ENCODE measurements at regions not wholly inside any gene's neighbourhood (a gene's known extent, or its start where the extent isn't known, plus 50 kb on each side); places are given as distances from the start of the nearest gene placed in this dataset.

GRCh38 chr7:116324582-116324981 is 114.2 kb downstream of the TES start:
- DNase-seq, result no peak
- no peak for FAIRE-seq
- Histone ChIP-seq H3K27me3 (ENCODE audit: control insufficient read depth in 3 of 3, insufficient read depth in 3 of 3, low read length in 3 of 3) (no peaks in the 10 kb centered on the region), H3K27ac (ENCODE audit: low read depth in 1 of 3, low read length in 2 of 3) (no peak overlapping the region), H3K9me3 (ENCODE audit: control insufficient read depth in 2 of 2, insufficient read depth in 1 of 2, low read depth in 1 of 2, low read length in 1 of 2) (peaks cover 0 to under 1% of the 10 kb centered on the region in 2 donors), H3K4me1 (ENCODE audit: control insufficient read depth in 3 of 3, insufficient read depth in 2 of 3, low read depth in 1 of 3, low read length in 2 of 3) (no peaks in the 10 kb centered on the region), H3K4me3 (ENCODE audit: low read depth in 1 of 3, low read length in 3 of 3) (no peak overlapping the region), H3K36me3 (ENCODE audit: control insufficient read depth in 3 of 3, insufficient read depth in 2 of 3, low read depth in 1 of 3, low read length in 3 of 3) (no peaks in the 10 kb centered on the region)
- WGBS, 3 donors, result 74 to 95% (median 85%) methylated on average over 2 of the region's 2 CpGs

- Histone ChIP-seq H3K9me3 (ENCODE audit: control insufficient read depth in 2 of 2, insufficient read depth in 1 of 2, low read depth in 1 of 2, low read length in 1 of 2) (no peaks in the 10 kb centered on the region), H3K4me1 (ENCODE audit: control insufficient read depth in 3 of 3, insufficient read depth in 2 of 3, low read depth in 1 of 3, low read length in 2 of 3) (no peaks in the 10 kb centered on the region), H3K36me3 (ENCODE audit: control insufficient read depth in 3 of 3, insufficient read depth in 2 of 3, low read depth in 1 of 3, low read length in 3 of 3) (no peaks in the 10 kb centered on the region), H3K4me3 (ENCODE audit: low read depth in 1 of 3, low read length in 3 of 3) (no peak overlapping the region), H3K27me3 (ENCODE audit: control insufficient read depth in 3 of 3, insufficient read depth in 3 of 3, low read length in 3 of 3) (no peaks in the 10 kb centered on the region), H3K27ac (ENCODE audit: low read depth in 1 of 3, low read length in 2 of 3) (no peak overlapping the region)
- no peak for DNase-seq
- 87 to 94% (median 91%) methylated on average over 3 of the region's 3 CpGs for WGBS, 3 donors
- no peak for FAIRE-seq
Measured at GRCh38 chr7:116325517-116325916, 115.2 kb downstream of the TES start.

- no peak overlapping the region for H3K27ac ChIP-seq (ENCODE audit: low read depth in 1 of 3, low read length in 2 of 3)
- 89 to 95% (median 92%) methylated on average over 4 of the region's 4 CpGs for WGBS, 3 donors
- DNase-seq (no peak), FAIRE-seq (no peak)
- no peaks in the 10 kb centered on the region for H3K27me3 ChIP-seq (ENCODE audit: control insufficient read depth in 3 of 3, insufficient read depth in 3 of 3, low read length in 3 of 3)
- no peaks in the 10 kb centered on the region for H3K4me1 ChIP-seq (ENCODE audit: control insufficient read depth in 3 of 3, insufficient read depth in 2 of 3, low read depth in 1 of 3, low read length in 2 of 3)
- H3K36me3 ChIP-seq (ENCODE audit: control insufficient read depth in 3 of 3, insufficient read depth in 2 of 3, low read depth in 1 of 3, low read length in 3 of 3), result no peaks in the 10 kb centered on the region
- no peak overlapping the region for H3K4me3 ChIP-seq (ENCODE audit: low read depth in 1 of 3, low read length in 3 of 3)
- H3K9me3 ChIP-seq (ENCODE audit: control insufficient read depth in 2 of 2, insufficient read depth in 1 of 2, low read depth in 1 of 2, low read length in 1 of 2), result peaks cover 0 to 3% of the 10 kb centered on the region in 2 donors
Measured at GRCh38 chr7:116327135-116327534, 116.8 kb downstream of the TES start.

GRCh38 chr7:116327752-116328151 is 117.4 kb downstream of the TES start:
- FAIRE-seq (no peak), DNase-seq (no peak)
- Histone ChIP-seq H3K27me3 (ENCODE audit: control insufficient read depth in 3 of 3, insufficient read depth in 3 of 3, low read length in 3 of 3) (no peaks in the 10 kb centered on the region), H3K36me3 (ENCODE audit: control insufficient read depth in 3 of 3, insufficient read depth in 2 of 3, low read depth in 1 of 3, low read length in 3 of 3) (no peaks in the 10 kb centered on the region), H3K4me1 (ENCODE audit: control insufficient read depth in 3 of 3, insufficient read depth in 2 of 3, low read depth in 1 of 3, low read length in 2 of 3) (no peaks in the 10 kb centered on the region), H3K9me3 (ENCODE audit: control insufficient read depth in 2 of 2, insufficient read depth in 1 of 2, low read depth in 1 of 2, low read length in 1 of 2) (peaks cover 0 to 3% of the 10 kb centered on the region in 2 donors), H3K27ac (ENCODE audit: low read depth in 1 of 3, low read length in 2 of 3) (peak overlapping the region in 1 of 3 donors; percentile 45), H3K4me3 (ENCODE audit: low read depth in 1 of 3, low read length in 3 of 3) (no peak overlapping the region)
- WGBS, 3 donors, result 80 to 90% (median 89%) methylated on average over 7 of the region's 7 CpGs

GRCh38 chr7:116328161-116328560 is 117.8 kb downstream of the TES start:
- Histone ChIP-seq H3K4me1 (ENCODE audit: control insufficient read depth in 3 of 3, insufficient read depth in 2 of 3, low read depth in 1 of 3, low read length in 2 of 3) (no peaks in the 10 kb centered on the region), H3K9me3 (ENCODE audit: control insufficient read depth in 2 of 2, insufficient read depth in 1 of 2, low read depth in 1 of 2, low read length in 1 of 2) (peaks cover 0 to 3% of the 10 kb centered on the region in 2 donors), H3K36me3 (ENCODE audit: control insufficient read depth in 3 of 3, insufficient read depth in 2 of 3, low read depth in 1 of 3, low read length in 3 of 3) (no peaks in the 10 kb centered on the region), H3K4me3 (ENCODE audit: low read depth in 1 of 3, low read length in 3 of 3) (no peak overlapping the region), H3K27ac (ENCODE audit: low read depth in 1 of 3, low read length in 2 of 3) (peak overlapping the region in 1 of 3 donors; percentile 45), H3K27me3 (ENCODE audit: control insufficient read depth in 3 of 3, insufficient read depth in 3 of 3, low read length in 3 of 3) (no peaks in the 10 kb centered on the region)
- 60 to 88% (median 81%) methylated on average over 1 of the region's 1 CpG for WGBS, 3 donors
- FAIRE-seq, result no peak
- DNase-seq, result no peak

- 74 to 94% (median 84%) methylated on average over 1 of the region's 1 CpG for WGBS, 3 donors
- FAIRE-seq (no peak), DNase-seq (no peak)
- no peak overlapping the region for H3K27ac ChIP-seq (ENCODE audit: low read depth in 1 of 3, low read length in 2 of 3)
- no peaks in the 10 kb centered on the region for H3K27me3 ChIP-seq (ENCODE audit: control insufficient read depth in 3 of 3, insufficient read depth in 3 of 3, low read length in 3 of 3)
- H3K9me3 ChIP-seq (ENCODE audit: control insufficient read depth in 2 of 2, insufficient read depth in 1 of 2, low read depth in 1 of 2, low read length in 1 of 2), result peaks cover 0 to 3% of the 10 kb centered on the region in 2 donors
- H3K4me1 ChIP-seq (ENCODE audit: control insufficient read depth in 3 of 3, insufficient read depth in 2 of 3, low read depth in 1 of 3, low read length in 2 of 3), result no peaks in the 10 kb centered on the region
- H3K4me3 ChIP-seq (ENCODE audit: low read depth in 1 of 3, low read length in 3 of 3), result no peak overlapping the region
- H3K36me3 ChIP-seq (ENCODE audit: control insufficient read depth in 3 of 3, insufficient read depth in 2 of 3, low read depth in 1 of 3, low read length in 3 of 3), result no peaks in the 10 kb centered on the region
Measured at GRCh38 chr7:116329686-116330503, 119.6 kb downstream of the TES start.

GRCh38 chr7:116331020-116331419 is 120.7 kb downstream of the TES start:
- no peak for FAIRE-seq
- H3K36me3 ChIP-seq (ENCODE audit: control insufficient read depth in 3 of 3, insufficient read depth in 2 of 3, low read depth in 1 of 3, low read length in 3 of 3), result no peaks in the 10 kb centered on the region

GRCh38 chr7:116332766-116333165 is 122.4 kb downstream of the TES start:
- peaks cover 0 to 3% of the 10 kb centered on the region in 2 donors for H3K9me3 ChIP-seq (ENCODE audit: control insufficient read depth in 2 of 2, insufficient read depth in 1 of 2, low read depth in 1 of 2, low read length in 1 of 2)
- no peaks in the 10 kb centered on the region for H3K27me3 ChIP-seq (ENCODE audit: control insufficient read depth in 3 of 3, insufficient read depth in 3 of 3, low read length in 3 of 3)
- no peak overlapping the region for H3K4me3 ChIP-seq (ENCODE audit: low read depth in 1 of 3, low read length in 3 of 3)
- H3K27ac ChIP-seq (ENCODE audit: low read depth in 1 of 3, low read length in 2 of 3), result no peak overlapping the region
- H3K36me3 ChIP-seq (ENCODE audit: control insufficient read depth in 3 of 3, insufficient read depth in 2 of 3, low read depth in 1 of 3, low read length in 3 of 3), result no peaks in the 10 kb centered on the region
- DNase-seq, result no peak
- peaks cover 0 to 3% (median 0%) of the 10 kb centered on the region in 3 donors for H3K4me1 ChIP-seq (ENCODE audit: control insufficient read depth in 3 of 3, insufficient read depth in 2 of 3, low read depth in 1 of 3, low read length in 2 of 3)
- WGBS, 3 donors, result 82 to 90% (median 83%) methylated on average over 3 of the region's 3 CpGs
- FAIRE-seq, result no peak

More at GRCh38 chr7:116331020-116331419, 120.7 kb downstream of the TES start:
- Histone ChIP-seq H3K9me3 (ENCODE audit: control insufficient read depth in 2 of 2, insufficient read depth in 1 of 2, low read depth in 1 of 2, low read length in 1 of 2) (peaks cover 0 to 3% of the 10 kb centered on the region in 2 donors), H3K4me1 (ENCODE audit: control insufficient read depth in 3 of 3, insufficient read depth in 2 of 3, low read depth in 1 of 3, low read length in 2 of 3) (no peaks in the 10 kb centered on the region), H3K27ac (ENCODE audit: low read depth in 1 of 3, low read length in 2 of 3) (no peak overlapping the region), H3K27me3 (ENCODE audit: control insufficient read depth in 3 of 3, insufficient read depth in 3 of 3, low read length in 3 of 3) (no peaks in the 10 kb centered on the region), H3K4me3 (ENCODE audit: low read depth in 1 of 3, low read length in 3 of 3) (no peak overlapping the region)
- no peak for DNase-seq

GRCh38 chr7:116334555-116334954 is 124.2 kb downstream of the TES start:
- FAIRE-seq (no peak), DNase-seq (no peak)
- peaks cover 0 to 3% (median 0%) of the 10 kb centered on the region in 3 donors for H3K4me1 ChIP-seq (ENCODE audit: control insufficient read depth in 3 of 3, insufficient read depth in 2 of 3, low read depth in 1 of 3, low read length in 2 of 3)
- WGBS, 3 donors, result 86 to 94% (median 92%) methylated on average over 3 of the region's 3 CpGs
- no peak overlapping the region for H3K4me3 ChIP-seq (ENCODE audit: low read depth in 1 of 3, low read length in 3 of 3)
- no peak overlapping the region for H3K27ac ChIP-seq (ENCODE audit: low read depth in 1 of 3, low read length in 2 of 3)
- no peaks in the 10 kb centered on the region for H3K36me3 ChIP-seq (ENCODE audit: control insufficient read depth in 3 of 3, insufficient read depth in 2 of 3, low read depth in 1 of 3, low read length in 3 of 3)
- H3K9me3 ChIP-seq (ENCODE audit: control insufficient read depth in 2 of 2, insufficient read depth in 1 of 2, low read depth in 1 of 2, low read length in 1 of 2), result peaks cover 0 to 3% of the 10 kb centered on the region in 2 donors
- H3K27me3 ChIP-seq (ENCODE audit: control insufficient read depth in 3 of 3, insufficient read depth in 3 of 3, low read length in 3 of 3), result no peaks in the 10 kb centered on the region

Data from small intestine (tissue), 7 donors.